NCI-H1436 (cell line): ENCODE measurements at regions not wholly inside any gene's neighbourhood (a gene's known extent, or its start where the extent isn't known, plus 50 kb on each side); places are given as distances from the start of the nearest gene placed in this dataset.

Source experiments
- DNase-seq: peaks from one replicate; lab custom pipeline; 2025; lab: John Stamatoyannopoulos, UW

DNA sequence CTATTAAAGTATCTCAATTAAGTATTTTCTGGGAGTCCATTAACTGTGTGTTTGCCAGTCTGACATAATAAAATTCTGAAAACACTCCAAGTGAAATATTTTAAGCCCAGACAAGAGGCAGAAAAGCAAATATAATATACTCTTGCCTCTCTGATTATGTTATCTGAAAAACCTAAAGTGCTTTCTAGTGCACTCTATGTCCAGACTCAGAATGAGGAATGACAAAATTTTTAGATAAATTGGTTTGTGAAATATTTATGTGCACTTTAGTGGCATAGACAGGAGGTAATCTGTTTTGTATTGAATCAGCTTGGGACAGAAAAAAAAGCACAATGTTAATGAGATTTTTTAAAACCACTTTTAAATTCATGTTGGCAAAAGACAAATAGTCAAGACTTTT, 508.2 kb upstream of the SUCLG2 start:
- DNase-seq, result peak; percentile 44

DNA sequence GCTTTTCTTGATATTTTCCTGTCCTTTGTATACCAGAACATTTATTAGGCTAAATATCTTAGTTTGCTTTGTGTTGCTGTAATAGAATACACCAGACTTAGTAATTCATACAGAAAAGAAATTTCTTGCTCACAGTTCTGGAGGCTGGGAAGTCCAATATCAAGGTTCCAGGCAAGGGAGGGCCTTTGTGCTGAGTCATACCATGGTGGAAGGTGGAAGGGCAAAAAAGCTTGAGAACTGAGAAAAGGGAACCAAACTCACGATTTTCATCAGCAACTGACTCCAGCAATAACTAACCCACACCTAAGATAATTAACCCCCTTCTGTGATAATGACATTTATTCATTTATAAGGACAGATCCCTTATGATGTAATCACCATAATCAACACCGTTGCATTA, 496.9 kb upstream of the SUCLG2 start:
- no peak for DNase-seq

DNA sequence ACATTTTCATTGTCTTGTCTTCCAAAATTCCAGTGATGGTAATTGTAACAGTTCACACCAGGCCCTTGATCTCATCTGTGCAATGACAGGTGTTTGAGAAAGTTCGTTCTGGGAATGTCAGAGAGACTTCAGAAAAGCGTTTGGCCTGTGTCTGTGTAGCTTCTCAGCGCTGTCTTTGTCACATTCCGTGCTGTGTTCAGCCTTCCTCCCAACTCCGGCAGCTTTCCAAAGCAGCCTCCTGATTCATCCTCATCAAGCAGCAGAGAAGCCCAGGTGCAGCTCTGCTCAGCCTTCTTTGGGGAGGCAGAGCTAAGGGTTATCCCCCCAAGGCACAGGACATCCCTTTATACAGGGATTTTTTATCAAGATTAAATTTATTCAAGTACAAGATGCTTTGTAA, 494.0 kb upstream of the SUCLG2 start:
- DNase-seq, result no peak

DNA sequence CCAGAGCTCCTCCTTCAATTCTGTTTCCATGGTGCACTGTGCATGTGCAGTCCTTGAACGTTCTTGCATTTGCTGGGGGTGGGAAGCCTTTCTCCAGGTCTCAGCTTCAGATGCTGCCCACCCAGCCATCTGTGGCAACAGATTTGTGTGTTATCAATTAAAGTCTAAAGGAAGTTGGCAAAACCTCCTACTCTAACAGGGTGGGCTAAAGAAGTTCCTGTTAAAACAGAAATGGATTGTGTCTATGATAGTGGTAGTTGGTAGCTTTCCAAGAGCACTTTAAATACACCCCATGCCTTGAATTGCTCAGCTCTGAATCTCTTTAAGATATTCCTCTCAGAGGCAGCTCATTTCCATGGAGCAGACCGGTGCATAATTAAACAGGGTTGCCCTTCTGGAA, 488.0 kb upstream of the SUCLG2 start:
- peak; percentile 25 for DNase-seq

DNA sequence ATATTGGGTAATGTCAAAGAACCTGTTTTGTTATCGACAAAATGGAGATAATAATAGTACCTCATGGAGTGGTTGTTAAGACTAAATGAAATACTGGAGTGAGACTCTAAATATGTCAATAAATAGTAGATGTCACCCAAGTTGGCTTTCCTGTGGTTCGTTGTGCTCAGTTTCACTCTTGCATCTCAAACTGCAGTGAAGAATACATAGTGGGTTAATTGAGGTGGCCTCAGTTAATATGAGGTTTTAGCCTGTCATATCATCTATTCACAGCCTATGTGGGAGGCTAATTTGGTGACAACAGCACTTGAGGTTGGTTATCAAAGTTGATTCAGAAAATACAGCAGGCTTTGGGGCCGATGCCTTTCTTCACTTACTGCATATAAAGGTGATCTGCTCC, 485.5 kb upstream of the SUCLG2 start:
- no peak for DNase-seq

DNA sequence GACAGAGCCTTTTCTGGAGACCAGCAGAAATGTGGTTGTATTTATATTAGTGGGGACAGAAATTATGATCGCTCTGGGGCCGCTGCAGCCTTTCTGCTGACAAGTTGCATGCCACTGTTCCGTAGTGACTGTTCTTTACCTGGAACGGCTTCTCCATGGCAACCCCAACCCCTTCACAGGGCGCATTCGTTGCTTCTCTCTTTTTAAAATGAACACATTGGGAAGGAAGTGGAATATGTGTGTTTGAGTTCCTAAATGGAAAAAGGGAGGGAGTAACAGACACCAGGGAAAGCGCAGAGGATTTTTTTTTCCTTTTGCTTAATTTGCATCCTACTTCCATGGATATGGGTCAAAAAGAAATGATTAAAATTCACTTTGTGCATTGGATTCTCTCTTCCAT, 482.0 kb upstream of the SUCLG2 start:
- DNase-seq, result no peak

DNA sequence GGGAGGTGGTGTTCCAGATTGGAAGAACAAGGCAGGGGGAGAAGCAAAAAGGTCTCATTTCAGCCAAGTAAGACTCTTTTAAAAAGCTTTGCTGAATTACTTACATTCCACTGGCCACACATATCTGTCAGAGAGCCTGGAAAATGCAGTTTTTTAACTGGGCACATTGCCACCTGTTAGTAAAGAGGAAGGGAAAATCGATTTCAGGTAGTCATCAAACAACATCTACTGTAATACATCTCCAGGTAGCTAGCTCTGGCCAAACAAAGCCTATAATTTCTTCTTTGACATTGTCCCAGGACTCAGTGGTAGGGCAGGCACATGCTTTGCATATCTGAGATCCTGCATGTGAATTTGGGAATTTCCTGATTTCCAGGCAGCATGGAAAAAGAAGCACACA, 480.7 kb upstream of the SUCLG2 start:
- no peak for DNase-seq

DNA sequence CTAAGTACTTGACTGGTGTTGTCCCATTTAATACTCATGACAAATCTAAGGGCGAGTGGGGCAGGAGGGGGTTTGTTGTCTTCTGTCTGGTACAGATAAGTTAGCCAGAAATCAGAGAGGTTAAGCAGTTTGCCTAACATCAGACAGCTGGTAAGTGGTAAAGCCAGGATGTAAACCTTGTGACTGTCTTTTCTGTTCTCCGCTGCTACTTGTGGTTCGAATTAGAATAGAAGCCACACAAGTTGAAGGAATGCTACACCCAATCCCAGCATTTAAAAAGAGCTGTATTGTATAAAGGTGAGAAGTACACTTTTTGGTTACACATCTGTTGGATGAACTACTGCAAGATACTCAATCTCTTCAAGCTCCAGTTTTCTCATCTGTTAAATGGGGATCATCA, 474.7 kb upstream of the SUCLG2 start:
- no peak for DNase-seq

DNA sequence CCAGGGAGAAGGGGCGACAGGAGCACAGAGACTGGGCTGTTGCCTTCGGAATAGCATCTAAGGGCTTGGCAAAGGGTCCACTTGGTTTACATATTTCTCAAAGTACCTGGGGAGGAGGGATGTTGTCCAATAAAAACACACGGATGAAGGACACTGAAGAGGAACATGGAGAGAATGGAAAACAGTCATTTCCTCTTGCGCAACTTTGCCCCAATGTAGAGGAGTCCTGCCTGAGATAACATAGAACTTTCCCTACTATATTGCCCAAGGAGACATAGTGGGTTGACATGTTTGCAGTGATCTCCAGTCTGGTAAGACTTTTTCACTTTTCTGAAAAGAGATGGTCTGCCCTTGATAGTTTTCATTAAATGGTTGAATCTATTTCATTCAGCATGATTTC, 468.8 kb upstream of the SUCLG2 start:
- no peak for DNase-seq

DNA sequence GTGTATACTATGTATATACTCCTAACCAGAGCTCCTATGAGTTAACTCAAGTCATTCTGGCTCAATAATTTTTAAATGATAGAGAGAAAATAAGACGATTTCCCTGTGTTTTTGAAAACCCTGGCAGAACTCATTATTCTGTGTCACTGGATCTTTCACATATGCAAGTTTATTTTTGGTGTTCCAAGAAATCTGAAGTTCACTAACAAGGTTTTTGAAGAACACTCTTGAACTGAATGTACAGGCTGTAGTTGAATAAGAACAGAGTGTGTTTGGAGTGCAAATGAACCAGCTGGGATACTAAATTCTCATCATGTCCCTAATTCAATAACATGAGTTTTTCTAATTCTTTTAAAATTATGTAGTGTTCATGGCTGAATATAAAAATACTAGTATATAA, 466.9 kb upstream of the SUCLG2 start:
- no peak for DNase-seq

DNA sequence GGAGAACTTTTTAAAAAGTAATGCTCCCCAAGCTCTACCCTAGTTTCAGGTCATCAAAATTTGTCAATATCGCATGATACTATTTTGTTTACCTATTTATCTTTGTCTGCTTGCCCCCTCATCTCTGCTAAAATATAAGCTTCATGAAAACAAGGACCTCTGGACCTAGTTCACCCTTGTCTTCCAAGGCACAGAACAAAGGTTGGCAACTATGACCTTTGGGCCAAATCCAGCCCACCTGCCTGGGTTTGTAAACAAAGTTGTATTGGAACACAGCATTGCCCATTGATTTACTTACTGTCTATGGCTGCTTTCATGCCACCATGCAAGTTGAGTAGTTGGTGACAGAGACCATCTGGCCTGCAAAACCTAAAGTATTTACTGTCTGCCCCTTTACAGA, 462.2 kb upstream of the SUCLG2 start:
- no peak for DNase-seq

DNA sequence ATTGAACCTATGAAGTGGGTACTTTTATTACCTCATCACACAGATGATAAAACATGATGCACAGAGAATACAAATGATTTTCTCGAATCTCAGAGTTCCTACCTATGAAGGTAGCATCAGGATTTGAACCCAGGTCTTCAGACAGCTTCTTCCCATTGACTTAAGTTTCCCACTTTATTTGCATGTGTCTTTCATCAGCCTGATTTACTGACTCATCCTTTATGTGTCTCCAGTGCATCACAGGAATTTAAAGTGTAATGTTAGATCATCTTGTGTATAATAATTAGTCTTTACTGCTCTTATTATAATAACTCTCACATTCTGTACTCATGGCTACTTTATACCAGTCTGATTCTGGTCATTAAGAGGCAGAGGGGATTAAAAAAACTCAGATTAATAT, 449.4 kb upstream of the SUCLG2 start:
- DNase-seq, result no peak

DNA sequence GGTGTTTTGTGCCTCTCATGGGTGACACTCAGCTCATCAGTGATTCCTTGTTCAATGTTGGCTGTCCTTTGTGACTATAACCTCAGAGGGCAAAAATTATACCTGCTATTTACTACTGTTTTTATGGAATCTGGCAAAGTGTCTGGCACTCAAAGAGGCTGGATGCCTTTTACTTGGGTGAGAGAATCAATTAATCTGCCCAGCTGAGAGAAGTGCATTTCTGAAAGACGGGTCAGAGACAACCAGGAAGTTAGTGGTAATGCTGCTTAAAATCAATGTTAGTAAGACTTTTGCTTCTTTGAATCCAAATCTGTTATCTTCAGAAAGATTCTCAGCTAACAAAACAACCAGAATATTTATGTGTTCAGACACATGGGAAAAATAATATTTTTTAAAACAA, 436.2 kb upstream of the SUCLG2 start:
- no peak for DNase-seq

DNA sequence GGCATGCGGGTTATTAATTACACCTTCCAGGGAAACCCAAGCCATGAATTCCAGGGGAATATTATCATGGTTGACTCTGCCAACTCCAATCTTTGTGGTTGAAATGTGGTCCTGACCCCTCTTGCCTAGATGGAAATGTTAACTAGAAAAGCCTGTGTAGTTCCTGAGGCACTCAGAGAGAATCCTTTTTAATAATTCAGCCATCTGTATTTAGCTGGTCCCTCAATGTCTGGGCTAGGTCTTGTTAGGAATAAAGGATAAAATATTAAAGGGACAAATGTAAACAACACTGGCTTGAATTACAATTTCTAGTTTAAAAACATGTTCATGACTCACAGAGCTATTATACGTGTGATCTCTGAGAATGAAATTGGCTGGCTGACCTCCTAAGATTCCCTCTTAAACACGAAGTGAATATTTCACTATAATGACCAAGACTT, 435.2 kb upstream of the SUCLG2 start:
- DNase-seq, result no peak

DNA sequence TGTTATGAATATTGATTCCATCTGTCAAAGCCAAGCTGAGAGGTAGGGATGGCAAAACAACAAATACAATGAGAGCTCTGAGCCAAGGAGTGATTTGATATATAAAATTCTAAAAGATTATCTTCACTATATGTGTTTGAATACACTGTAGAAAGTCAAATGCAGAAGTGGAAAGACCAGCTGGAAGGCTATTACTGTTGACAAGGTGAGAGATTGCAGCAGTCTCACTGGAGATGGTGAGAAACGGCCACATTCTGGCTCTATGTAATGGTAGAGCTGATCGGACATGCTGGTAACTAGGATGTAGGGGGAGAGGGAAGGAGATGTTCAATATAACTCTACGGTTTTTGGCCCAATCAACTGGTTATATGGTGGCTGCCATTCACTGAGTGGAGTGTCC, 434.2 kb upstream of the SUCLG2 start:
- DNase-seq, result no peak

DNA sequence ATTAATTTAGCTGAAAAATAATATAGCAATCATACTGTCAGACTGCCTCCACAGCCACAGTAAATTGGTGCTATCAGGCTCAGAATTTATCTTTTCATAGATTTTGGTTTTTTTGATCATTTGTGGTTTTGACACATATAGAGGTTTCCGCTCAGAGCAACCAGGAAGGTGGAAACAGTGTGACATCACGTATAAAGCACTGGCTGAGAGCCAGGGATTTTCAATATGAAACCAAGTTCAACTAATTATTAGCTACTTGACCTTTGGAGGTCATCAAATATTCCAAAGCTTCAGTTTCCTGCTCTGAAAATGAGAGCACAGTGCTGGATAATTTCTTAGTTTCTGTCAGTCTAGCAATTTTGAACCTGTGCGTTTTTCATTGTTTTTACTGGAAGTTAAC, 433.8 kb upstream of the SUCLG2 start:
- DNase-seq, result no peak

DNA sequence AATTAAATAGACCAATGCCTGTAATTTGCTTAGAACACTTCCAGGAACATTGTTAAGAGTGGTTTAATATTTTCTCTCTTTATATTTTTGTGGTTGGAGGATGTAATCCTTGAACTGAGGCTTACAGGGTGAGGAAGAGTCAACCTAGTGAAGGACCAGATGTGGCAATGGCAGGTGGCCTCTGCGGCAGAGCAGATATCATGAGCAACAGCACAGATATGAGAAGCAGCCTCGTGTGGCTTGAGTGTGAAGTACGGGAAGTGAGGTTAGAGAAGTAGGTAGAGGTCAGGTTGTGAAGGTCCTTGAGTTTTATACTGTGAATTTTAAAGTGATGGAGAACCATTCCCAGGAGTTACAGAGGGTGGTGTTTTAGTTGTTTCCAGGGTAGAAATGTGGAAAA, 417.6 kb upstream of the SUCLG2 start:
- no peak for DNase-seq

DNA sequence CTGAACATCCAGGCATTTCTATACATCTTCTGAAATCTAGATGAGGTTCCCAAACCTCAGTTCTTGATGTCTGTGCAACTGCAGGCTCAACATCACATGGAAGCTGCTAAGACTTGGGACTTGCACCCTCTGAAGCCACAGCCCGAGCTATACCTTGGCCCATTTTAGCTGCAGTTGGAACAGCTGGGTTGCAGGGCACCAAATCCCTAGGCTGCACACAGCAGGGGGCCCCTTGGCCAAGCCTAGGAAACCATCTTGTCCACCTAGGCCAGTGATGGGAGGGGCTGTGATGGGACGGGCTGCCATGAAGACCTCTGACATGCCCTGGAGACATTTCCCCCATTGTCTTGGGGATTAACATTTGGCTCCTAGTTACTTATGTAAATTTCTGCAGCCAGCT, 415.8 kb upstream of the SUCLG2 start:
- no peak for DNase-seq

DNA sequence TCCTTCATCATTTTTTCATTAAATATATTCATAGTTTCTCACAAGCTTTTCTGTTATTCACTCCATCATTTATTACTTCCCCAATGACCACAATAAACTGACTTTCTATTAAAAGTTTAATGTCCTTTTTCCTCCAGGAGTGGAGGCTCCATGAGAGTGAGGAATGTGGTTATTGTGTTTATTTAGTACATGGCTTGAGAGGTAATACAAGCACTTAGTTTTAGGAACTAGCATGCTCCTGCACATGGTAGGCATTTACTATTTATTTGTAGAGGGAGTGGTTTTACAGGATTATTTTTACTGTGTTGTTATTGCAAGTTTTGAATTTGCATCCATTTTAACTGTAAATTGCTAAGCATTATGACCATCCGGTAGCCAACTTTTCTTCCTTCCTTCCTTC, 412.9 kb upstream of the SUCLG2 start:
- no peak for DNase-seq

DNA sequence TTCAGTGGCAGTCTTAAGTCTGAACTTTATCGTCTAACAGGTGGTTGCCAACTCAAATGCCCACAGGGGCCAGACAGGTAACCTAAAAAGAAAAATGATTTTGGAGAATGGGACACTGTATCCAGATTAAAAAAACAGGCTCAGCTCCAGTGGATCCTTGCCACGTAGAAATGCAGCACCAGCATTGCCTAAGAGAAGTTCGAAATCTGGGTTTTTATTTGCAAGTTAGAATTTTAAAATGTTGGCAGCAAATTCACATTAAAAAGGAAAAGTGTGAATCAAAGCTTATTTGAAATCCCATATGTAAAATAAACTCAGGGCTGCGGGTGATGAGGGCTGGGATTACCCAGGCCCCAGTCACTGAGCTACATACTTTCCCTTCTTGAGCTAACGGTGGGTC, 408.5 kb upstream of the SUCLG2 start:
- no peak for DNase-seq

DNA sequence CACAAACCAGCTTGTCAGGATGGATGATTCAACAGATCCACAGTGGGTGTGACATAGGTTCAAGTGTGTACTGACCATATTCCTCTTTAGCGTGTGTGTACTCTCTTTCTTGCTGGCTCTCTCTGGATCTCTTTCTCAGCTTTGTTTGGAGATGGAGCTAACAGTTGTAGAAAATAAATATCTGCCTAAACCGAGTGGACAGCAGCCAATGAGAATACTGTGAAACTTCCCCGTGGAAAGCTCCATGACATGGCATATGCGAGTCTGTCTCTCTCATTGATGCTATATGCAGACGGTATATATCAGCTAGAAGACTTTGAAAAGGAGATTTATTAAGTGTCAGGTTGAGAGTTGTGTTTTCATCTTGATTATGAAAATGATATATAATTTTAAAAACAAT, 406.5 kb upstream of the SUCLG2 start:
- DNase-seq, result no peak

DNA sequence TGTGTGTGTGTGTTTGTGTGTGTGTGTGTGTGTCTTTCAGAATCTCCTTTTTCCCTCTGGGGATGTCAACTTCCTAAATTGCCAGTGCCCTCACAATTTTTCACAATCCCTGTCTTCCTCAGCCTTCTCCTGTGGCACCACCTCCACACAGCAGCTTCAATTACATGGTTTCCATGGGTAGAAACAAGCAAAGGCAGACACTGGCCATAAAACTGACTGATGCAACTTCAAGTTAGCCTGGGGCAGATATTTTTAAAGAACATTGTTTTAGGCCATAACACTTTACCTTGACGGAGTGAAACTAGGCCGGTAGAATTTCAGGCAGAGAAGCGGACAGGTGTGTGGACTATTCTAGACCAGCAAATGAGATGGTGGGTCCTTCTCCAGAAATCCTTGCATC, 405.8 kb upstream of the SUCLG2 start:
- DNase-seq, result no peak

DNA sequence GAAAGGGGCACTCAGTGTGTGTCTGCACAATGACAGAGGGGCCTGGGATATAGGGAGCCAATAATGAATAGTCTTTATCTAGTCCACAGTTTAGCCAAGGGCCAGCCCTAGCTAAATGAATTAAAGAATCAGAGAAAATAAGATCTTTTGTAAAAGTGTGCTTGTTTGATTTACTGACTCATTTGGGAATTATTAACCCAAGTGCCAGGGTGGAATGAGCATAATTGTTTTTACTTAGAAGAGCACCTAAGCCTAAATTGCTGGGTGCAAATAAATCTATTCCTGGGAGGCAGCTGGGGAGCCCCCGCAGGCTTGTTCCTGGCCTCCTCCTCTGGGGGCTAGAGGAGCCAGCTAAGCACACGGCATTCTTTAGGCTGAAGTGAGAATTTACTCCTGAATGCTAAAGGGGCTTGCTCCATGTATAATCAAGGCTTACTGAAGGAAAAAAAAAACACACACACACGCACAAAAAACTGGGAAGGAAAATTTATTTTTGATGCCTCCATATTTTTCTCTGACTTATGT, 405.3 kb upstream of the SUCLG2 start:
- DNase-seq, result no peak

DNA sequence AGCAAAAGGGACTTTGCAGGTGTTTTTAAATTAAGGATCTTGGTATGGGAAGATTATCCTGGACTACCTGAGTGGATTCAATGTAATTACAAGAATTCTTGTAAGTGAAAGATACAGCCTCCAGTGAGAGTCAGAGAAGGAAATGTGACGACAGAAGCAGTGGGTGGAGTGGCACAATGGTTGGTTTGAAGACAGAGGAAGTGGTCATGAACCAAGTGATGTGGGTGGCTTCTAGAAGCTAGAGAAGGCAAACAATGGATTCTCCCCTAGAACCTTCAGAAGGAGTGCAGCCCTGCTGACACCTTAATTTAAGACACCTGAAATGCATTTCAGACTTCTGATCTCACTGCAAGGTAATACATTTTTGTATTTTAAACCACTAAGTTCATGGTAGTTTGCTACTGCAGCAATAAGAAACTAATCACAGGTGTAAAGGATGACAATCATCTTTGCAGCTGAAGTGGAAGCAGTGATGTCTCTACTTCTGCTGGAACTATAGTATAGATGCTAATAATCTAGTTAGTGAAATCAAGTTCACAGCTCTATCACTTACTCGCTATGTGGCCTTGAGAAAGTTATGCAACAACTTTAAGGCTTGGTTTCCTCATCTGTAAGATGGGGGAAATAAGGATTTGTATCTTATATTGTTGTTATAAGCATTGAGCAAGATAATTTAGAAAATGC, 403.4 kb upstream of the SUCLG2 start:
- DNase-seq, result no peak

DNA sequence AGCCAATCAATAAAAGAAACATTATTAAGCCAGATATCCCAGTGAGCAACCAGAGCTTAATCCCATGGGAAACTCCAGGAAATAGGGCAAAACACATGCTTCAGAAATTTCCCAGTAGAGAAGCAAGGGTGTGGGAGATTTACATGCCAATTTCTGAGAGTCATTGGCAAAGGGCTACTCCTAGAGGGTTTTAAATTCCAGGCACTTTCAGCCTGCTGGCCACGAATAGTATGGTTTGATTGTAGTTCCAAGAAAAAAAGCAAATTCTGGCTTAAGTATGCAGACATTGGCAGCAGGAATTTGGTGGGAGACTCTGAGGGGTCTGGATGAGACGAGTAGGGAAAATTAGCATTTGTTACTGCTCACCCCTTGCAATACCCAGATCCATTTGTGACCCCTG, 402.1 kb upstream of the SUCLG2 start:
- no peak for DNase-seq
